HEK293 (cell line): ENCODE measurements at regions not wholly inside any gene's neighbourhood (a gene's known extent, or its start where the extent isn't known, plus 50 kb on each side); places are given as distances from the start of the nearest gene placed in this dataset.

Experiments used
- HOXA7 ChIP-seq: sonication (generic); formaldehyde crosslinking; IDR thresholded peaks from 2 replicates; pipeline ENCODE4 v1.8.1; 2022; ENCODE audit warnings: missing genetic modification reagents, borderline replicate concordance
- REST ChIP-seq: fragments of 450-650 bp; formaldehyde crosslinking; IDR thresholded peaks from 2 replicates; pipeline ENCODE4 v1.5.1; 2016; ENCODE audit warnings: missing biosample characterization, missing genetic modification characterization
- ZFHX2 ChIP-seq: fragments of 450-650 bp; formaldehyde crosslinking; conservative IDR thresholded peaks from 2 replicates; pipeline ENCODE4 v1.5.1; 2016; ENCODE audit warnings: missing biosample characterization, missing genetic modification characterization
- ZNF521 ChIP-seq: fragments of 450-650 bp; formaldehyde crosslinking; IDR thresholded peaks from 2 replicates; pipeline ENCODE4 v1.5.1; 2017; ENCODE audit warnings: missing biosample characterization, mild to moderate bottlenecking, missing genetic modification characterization
- ZNF785 ChIP-seq: fragments of 450-650 bp; formaldehyde crosslinking; IDR thresholded peaks from 2 replicates; pipeline ENCODE4 v1.5.1; 2016; ENCODE audit warnings: missing biosample characterization, missing genetic modification characterization
- TF ChIP-seq, protein P1 (sequence below): fragments of 450-650 bp; formaldehyde crosslinking; IDR thresholded peaks from 2 replicates; pipeline ENCODE4 v1.5.1; 2016; ENCODE audit warnings: missing biosample characterization, missing genetic modification characterization
- TF ChIP-seq, protein P2 (sequence below): sonication (generic); formaldehyde crosslinking; IDR thresholded peaks from 2 replicates; pipeline ENCODE4 v1.8.1; 2022; ENCODE audit warnings: mild to moderate bottlenecking, moderate library complexity, missing genetic modification reagents

- TF ChIP-seq ZNF521, result no peak
- no peak for TF ChIP-seq ZNF785
- TF ChIP-seq ZFHX2 (tag by site-specific recombination), result no peak
- TF ChIP-seq, protein P1, sequence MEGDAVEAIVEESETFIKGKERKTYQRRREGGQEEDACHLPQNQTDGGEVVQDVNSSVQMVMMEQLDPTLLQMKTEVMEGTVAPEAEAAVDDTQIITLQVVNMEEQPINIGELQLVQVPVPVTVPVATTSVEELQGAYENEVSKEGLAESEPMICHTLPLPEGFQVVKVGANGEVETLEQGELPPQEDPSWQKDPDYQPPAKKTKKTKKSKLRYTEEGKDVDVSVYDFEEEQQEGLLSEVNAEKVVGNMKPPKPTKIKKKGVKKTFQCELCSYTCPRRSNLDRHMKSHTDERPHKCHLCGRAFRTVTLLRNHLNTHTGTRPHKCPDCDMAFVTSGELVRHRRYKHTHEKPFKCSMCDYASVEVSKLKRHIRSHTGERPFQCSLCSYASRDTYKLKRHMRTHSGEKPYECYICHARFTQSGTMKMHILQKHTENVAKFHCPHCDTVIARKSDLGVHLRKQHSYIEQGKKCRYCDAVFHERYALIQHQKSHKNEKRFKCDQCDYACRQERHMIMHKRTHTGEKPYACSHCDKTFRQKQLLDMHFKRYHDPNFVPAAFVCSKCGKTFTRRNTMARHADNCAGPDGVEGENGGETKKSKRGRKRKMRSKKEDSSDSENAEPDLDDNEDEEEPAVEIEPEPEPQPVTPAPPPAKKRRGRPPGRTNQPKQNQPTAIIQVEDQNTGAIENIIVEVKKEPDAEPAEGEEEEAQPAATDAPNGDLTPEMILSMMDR (tag by site-specific recombination), result no peak
- no peak for TF ChIP-seq HOXA7 (CRISPR knock-in tag)
- TF ChIP-seq, protein P2, sequence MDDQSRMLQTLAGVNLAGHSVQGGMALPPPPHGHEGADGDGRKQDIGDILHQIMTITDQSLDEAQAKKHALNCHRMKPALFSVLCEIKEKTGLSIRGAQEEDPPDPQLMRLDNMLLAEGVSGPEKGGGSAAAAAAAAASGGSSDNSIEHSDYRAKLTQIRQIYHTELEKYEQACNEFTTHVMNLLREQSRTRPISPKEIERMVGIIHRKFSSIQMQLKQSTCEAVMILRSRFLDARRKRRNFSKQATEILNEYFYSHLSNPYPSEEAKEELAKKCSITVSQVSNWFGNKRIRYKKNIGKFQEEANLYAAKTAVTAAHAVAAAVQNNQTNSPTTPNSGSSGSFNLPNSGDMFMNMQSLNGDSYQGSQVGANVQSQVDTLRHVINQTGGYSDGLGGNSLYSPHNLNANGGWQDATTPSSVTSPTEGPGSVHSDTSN (CRISPR knock-in tag), result no peak
- no peak for TF ChIP-seq REST (tag by site-specific recombination)
Measured at GRCh38 chr12:126873701-126874100, 1393.3 kb upstream of the TMEM132C start.
